ENCODE measurements at regions not wholly inside any gene's neighbourhood (a gene's known extent, or its start where the extent isn't known, plus 50 kb on each side); places are given as distances from the start of the nearest gene placed in this dataset.

DNA sequence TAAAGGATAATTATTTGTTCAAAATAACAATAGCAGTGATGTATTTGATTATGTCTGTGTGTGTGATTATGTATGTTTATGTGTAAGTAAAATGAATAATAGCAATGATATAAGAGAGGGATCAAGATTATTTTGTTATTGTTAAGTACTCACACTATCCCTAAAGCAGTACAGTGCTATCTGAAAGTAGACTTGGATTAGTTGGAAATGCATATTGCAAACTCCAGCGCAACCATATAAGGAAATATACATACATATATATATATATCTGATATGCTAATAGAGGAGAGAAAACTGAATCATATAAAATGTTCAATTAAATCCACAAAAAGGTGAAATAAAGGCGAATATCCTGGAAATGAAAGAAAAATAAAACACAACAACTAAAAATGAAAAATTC lies 268.4 kb downstream of the HINT1 start:
- no peak for DNase-seq
- TF ChIP-seq, protein P1, sequence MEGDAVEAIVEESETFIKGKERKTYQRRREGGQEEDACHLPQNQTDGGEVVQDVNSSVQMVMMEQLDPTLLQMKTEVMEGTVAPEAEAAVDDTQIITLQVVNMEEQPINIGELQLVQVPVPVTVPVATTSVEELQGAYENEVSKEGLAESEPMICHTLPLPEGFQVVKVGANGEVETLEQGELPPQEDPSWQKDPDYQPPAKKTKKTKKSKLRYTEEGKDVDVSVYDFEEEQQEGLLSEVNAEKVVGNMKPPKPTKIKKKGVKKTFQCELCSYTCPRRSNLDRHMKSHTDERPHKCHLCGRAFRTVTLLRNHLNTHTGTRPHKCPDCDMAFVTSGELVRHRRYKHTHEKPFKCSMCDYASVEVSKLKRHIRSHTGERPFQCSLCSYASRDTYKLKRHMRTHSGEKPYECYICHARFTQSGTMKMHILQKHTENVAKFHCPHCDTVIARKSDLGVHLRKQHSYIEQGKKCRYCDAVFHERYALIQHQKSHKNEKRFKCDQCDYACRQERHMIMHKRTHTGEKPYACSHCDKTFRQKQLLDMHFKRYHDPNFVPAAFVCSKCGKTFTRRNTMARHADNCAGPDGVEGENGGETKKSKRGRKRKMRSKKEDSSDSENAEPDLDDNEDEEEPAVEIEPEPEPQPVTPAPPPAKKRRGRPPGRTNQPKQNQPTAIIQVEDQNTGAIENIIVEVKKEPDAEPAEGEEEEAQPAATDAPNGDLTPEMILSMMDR (IDR thresholded peaks at IDR 0.05), result no peak
- no peaks in the 10 kb centered on the region for H3K36me3 ChIP-seq
- no peaks in the 10 kb centered on the region for H3K9me3 ChIP-seq
- H3K27me3 ChIP-seq, result no peaks in the 10 kb centered on the region
- H3K4me3 ChIP-seq, result no peak overlapping the region
- no peak overlapping the region for H3K27ac ChIP-seq
- H3K4me1 ChIP-seq, result no peaks in the 10 kb centered on the region
- intact Hi-C loops (cut with DNase I; ENCODE audit: low total_unique reads), result no loop called here

DNA sequence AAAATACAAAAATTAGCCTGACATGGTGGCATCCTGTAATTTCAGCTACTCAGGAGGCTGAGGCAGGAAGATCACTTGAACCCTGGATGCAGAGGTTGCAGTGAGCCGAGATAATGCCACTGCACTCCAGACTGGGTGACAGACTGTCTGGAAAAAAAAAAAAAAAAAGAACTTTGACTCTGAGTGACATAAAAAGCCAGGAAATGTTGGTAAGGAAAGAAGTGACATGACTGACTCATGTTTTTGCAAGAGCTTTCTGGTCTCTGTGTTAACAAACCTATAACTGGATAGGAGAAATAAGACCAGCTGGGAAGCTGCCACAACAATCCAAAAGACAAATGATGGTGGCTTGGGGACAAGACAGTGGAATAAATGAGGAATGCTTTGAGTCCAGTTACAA lies 272.1 kb downstream of the HINT1 start:
- TF ChIP-seq, protein P1 (IDR thresholded peaks at IDR 0.05), result no peak
- no peaks in the 10 kb centered on the region for H3K36me3 ChIP-seq
- DNase-seq, result no peak

GRCh38 chr5:130890610-130891009 lies 274.4 kb downstream of the HINT1 start:
- intact Hi-C loops (cut with DNase I; ENCODE audit: low total_unique reads), result no loop called here
- TF ChIP-seq, protein P1 (IDR thresholded peaks at IDR 0.05), result no peak
- H3K27ac ChIP-seq, result no peak overlapping the region
- no peaks in the 10 kb centered on the region for H3K9me3 ChIP-seq
- DNase-seq, result no peak
- H3K4me1 ChIP-seq, result no peaks in the 10 kb centered on the region
- no peaks in the 10 kb centered on the region for H3K36me3 ChIP-seq
- H3K4me3 ChIP-seq, result no peak overlapping the region
- H3K27me3 ChIP-seq, result no peaks in the 10 kb centered on the region

More for the DNA sequence above, 272.1 kb downstream of the HINT1 start:
- no peak overlapping the region for H3K27ac ChIP-seq
- no peaks in the 10 kb centered on the region for H3K4me1 ChIP-seq
- H3K9me3 ChIP-seq, result no peaks in the 10 kb centered on the region
- intact Hi-C loops (cut with DNase I; ENCODE audit: low total_unique reads), result no loop called here
- no peak overlapping the region for H3K4me3 ChIP-seq
- H3K27me3 ChIP-seq, result no peaks in the 10 kb centered on the region

DNA sequence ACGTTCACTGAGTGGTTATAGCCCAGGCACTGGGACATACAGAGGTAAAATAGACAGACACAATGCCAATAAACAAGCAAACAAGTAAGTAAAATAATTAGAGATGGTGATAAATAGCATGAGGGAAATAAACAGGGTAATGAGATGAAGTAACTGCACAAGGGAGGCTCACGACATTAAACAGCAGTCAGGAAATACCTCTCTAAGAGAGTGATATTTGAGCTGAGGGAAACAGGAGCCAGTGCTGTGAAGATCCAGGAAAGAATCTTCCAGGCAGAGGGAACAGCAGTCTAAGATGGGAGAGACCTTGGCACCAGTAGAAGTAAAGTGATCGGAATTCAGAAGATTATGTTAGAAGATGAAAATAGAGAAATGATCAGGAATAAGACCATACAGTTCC lies 279.4 kb downstream of the HINT1 start:
- H3K9me3 ChIP-seq, result no peaks in the 10 kb centered on the region
- intact Hi-C loops (cut with DNase I; ENCODE audit: low total_unique reads), result no loop called here
- H3K4me1 ChIP-seq, result no peaks in the 10 kb centered on the region
- no peak overlapping the region for H3K4me3 ChIP-seq
- DNase-seq, result no peak
- H3K27ac ChIP-seq, result no peak overlapping the region
- TF ChIP-seq, protein P1 (IDR thresholded peaks at IDR 0.05), result no peak
- H3K27me3 ChIP-seq, result no peaks in the 10 kb centered on the region
- H3K36me3 ChIP-seq, result no peaks in the 10 kb centered on the region

GRCh38 chr5:130885027-130885426 lies 280.0 kb downstream of the HINT1 start:
- Histone ChIP-seq H3K27ac (no peak overlapping the region), H3K4me3 (no peak overlapping the region), H3K36me3 (no peaks in the 10 kb centered on the region), H3K27me3 (no peaks in the 10 kb centered on the region), H3K4me1 (no peaks in the 10 kb centered on the region), H3K9me3 (no peaks in the 10 kb centered on the region)
- no peak for DNase-seq
- intact Hi-C loops (cut with DNase I; ENCODE audit: low total_unique reads), result no loop called here
- TF ChIP-seq, protein P1 (IDR thresholded peaks at IDR 0.05), result no peak

- intact Hi-C loops (cut with DNase I; ENCODE audit: low total_unique reads), result no loop called here
- TF ChIP-seq, protein P1 (IDR thresholded peaks at IDR 0.05), result no peak
- no peak overlapping the region for H3K27ac ChIP-seq
- no peaks in the 10 kb centered on the region for H3K27me3 ChIP-seq
- no peak for DNase-seq
- no peaks in the 10 kb centered on the region for H3K4me1 ChIP-seq
- H3K36me3 ChIP-seq, result no peaks in the 10 kb centered on the region
- no peak overlapping the region for H3K4me3 ChIP-seq
- H3K9me3 ChIP-seq, result no peaks in the 10 kb centered on the region
These were observed 281.0 kb downstream of the HINT1 start for GRCh38 chr5:130884023-130884422.

All from tibial artery (tissue), 4 donors.